Uterus (tissue), 2 donors: ENCODE measurements at regions not wholly inside any gene's neighbourhood (a gene's known extent, or its start where the extent isn't known, plus 50 kb on each side); places are given as distances from the start of the nearest gene placed in this dataset.

Experiments
- CTCF ChIP-seq, 4 experiments: fragments of 200-600 bp in 2 of 4; fragments of 450-650 bp in 2 of 4; sonication (generic) in 2 of 4; IDR thresholded peaks; one replicate each; pipeline ENCODE4 v1.5.1; 2016 to 2019; ENCODE audit warnings: antibody characterized with exemption in 4 of 4, mild to moderate bottlenecking in 2 of 4, moderate library complexity in 1 of 4
- POLR2A ChIP-seq, 2 donors: fragments of 450-650 bp; IDR thresholded peaks; one replicate each; pipeline ENCODE4 v1.6.1; 2016; ENCODE audit warnings: antibody characterized with exemption in 2 of 2, mild to moderate bottlenecking in 1 of 2, moderate library complexity in 1 of 2

- TF ChIP-seq CTCF (IDR thresholded peaks at IDR 0.05) = no peak
- TF ChIP-seq POLR2A (IDR thresholded peaks at IDR 0.05) = no peak
These were observed 2144.2 kb downstream of the PCDH9 start for GRCh38 chr13:65085977-65086376.
